Cardiac muscle cell (in vitro differentiated cells and primary cell): ENCODE measurements at regions not wholly inside any gene's neighbourhood (a gene's known extent, or its start where the extent isn't known, plus 50 kb on each side); places are given as distances from the start of the nearest gene placed in this dataset.

Experiments
- DNase-seq, 2 donors: peaks; one replicate each; pipeline versions ENCODE4 v3.0.0 to v3.0.0-alpha.2; 2010 to 2017; ENCODE audit warnings: low read depth in 1 of 2, low spot score in 1 of 2
- H3K27ac ChIP-seq: fragments of 200-600 bp; sonication (generic); 2 replicates; pipeline ENCODE4 v1.5.1; 2016
- H3K27me3 ChIP-seq: fragments of 200-600 bp; sonication (generic); 2 replicates; pipeline ENCODE4 v1.6.0; 2016; ENCODE audit warnings: control low read depth
- H3K36me3 ChIP-seq: fragments of 200-600 bp; sonication (generic); 2 replicates; pipeline ENCODE4 v1.5.1; 2016; ENCODE audit warnings: control low read depth
- H3K4me1 ChIP-seq: fragments of 200-600 bp; sonication (generic); 2 replicates; pipeline ENCODE4 v1.8.1; 2017; ENCODE audit warnings: low read depth, mild to moderate bottlenecking, mixed run types
- H3K4me3 ChIP-seq: fragments of 200-600 bp; sonication (generic); 2 replicates; pipeline ENCODE4 v1.5.1; 2016; ENCODE audit warnings: mild to moderate bottlenecking
- H3K9me3 ChIP-seq: fragments of 200-600 bp; sonication (generic); 2 replicates; pipeline ENCODE4 v1.5.1; 2017; ENCODE audit warnings: low read depth, mild to moderate bottlenecking, control low read depth
- TF ChIP-seq, protein P1 (sequence below): IDR thresholded peaks from 2 replicates; pipeline ENCODE4 v1.5.1; 2012; ENCODE audit warnings: low read depth, mild to moderate bottlenecking, low read length

DNA sequence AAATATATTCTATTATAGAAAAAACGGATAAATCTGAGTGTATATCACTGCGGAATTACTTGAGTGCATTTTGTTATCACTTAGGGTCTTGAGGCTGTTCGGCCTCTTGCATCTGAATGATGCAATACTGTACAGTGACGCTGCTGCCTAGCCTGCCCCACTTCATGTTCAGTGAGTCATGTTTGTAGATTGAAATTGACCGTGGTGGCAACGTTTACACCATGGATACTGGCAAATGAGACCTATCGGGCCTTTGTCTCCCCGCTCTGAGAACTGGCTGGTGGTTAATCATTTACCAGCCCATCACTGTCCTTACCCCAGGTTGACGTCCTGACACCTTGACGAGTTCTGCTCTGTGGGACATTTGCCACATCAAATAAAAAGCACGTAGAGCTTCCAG lies 510.1 kb upstream of the ADAMTS16 start:
- H3K36me3 ChIP-seq = no peaks in the 10 kb centered on the region
- TF ChIP-seq, protein P1, sequence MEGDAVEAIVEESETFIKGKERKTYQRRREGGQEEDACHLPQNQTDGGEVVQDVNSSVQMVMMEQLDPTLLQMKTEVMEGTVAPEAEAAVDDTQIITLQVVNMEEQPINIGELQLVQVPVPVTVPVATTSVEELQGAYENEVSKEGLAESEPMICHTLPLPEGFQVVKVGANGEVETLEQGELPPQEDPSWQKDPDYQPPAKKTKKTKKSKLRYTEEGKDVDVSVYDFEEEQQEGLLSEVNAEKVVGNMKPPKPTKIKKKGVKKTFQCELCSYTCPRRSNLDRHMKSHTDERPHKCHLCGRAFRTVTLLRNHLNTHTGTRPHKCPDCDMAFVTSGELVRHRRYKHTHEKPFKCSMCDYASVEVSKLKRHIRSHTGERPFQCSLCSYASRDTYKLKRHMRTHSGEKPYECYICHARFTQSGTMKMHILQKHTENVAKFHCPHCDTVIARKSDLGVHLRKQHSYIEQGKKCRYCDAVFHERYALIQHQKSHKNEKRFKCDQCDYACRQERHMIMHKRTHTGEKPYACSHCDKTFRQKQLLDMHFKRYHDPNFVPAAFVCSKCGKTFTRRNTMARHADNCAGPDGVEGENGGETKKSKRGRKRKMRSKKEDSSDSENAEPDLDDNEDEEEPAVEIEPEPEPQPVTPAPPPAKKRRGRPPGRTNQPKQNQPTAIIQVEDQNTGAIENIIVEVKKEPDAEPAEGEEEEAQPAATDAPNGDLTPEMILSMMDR = no peak
- no peaks in the 10 kb centered on the region for H3K9me3 ChIP-seq
- DNase-seq = no peak
- no peak overlapping the region for H3K4me3 ChIP-seq
- no peaks in the 10 kb centered on the region for H3K27me3 ChIP-seq
- no peak overlapping the region for H3K27ac ChIP-seq
- no peaks in the 10 kb centered on the region for H3K4me1 ChIP-seq

DNA sequence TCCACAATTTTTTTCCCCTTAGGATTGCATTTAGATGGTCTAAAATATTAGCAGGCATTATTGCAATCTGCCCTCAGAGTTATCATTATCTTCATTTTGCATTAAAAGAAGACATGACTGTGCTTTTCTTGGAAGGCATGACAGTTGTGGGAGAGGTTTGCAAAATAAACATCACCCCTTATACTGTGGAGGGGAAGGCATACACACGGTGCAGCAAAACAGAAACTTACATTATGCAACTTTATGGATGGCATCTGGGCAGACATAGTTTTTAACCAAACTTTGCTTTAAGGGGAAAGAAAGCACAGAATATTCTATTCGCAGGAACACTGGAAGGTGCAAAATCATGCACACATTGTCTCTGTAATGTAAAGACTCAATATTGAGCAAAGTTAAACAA lies 505.8 kb upstream of the ADAMTS16 start:
- no peaks in the 10 kb centered on the region for H3K9me3 ChIP-seq
- no peaks in the 10 kb centered on the region for H3K27me3 ChIP-seq
- H3K27ac ChIP-seq = no peak overlapping the region
- no peaks in the 10 kb centered on the region for H3K36me3 ChIP-seq
- DNase-seq = no peak
- no peaks in the 10 kb centered on the region for H3K4me1 ChIP-seq
- no peak overlapping the region for H3K4me3 ChIP-seq
- TF ChIP-seq, protein P1 = no peak

DNA sequence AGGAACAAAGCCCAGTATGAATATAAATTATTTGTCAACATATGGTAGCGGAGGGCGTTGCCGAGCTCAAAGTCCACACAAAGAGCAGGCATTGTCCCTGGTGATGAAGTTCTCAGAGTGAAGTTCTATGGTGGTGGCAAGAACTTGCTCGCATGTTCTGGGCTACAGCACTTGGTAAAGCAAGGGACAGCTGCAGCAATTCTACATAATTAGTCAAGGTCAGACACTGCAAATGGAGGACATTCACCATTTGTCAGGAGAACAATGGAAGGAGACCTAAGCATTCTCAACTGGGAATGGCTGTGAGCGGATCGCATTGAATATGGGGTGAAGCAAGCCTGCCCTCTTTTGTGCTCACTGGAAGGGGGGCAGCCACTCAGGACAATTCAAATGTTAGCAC lies 503.8 kb upstream of the ADAMTS16 start:
- no peaks in the 10 kb centered on the region for H3K9me3 ChIP-seq
- H3K27me3 ChIP-seq = no peaks in the 10 kb centered on the region
- no peaks in the 10 kb centered on the region for H3K4me1 ChIP-seq
- peak in 1 of 2 donors; percentile 10 for DNase-seq
- no peak overlapping the region for H3K27ac ChIP-seq
- no peaks in the 10 kb centered on the region for H3K36me3 ChIP-seq
- TF ChIP-seq, protein P1 = no peak
- H3K4me3 ChIP-seq = no peak overlapping the region

DNA sequence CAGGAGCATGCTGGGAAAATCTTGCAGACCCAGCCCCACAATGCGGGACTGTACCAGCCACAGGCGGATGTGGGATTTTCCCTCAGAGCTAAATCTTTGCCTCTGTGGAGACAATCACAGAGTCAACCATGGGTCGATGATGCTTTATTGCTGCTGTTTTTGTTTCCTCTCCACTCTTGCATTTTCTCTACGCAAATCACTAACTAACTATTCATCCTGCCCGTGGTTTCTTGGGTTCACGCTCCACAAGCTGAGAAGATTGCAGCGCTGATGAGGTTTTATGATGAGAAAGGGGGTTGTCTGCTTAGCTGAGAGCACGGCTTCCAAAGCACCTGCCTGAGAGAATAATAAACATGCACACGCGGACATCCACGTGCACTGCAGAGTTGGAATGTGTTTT lies 500.2 kb upstream of the ADAMTS16 start:
- TF ChIP-seq, protein P1 = no peak
- Histone ChIP-seq H3K4me1 (no peaks in the 10 kb centered on the region), H3K27ac (no peak overlapping the region), H3K9me3 (no peaks in the 10 kb centered on the region), H3K36me3 (no peaks in the 10 kb centered on the region), H3K4me3 (no peak overlapping the region), H3K27me3 (no peaks in the 10 kb centered on the region)
- DNase-seq = no peak

DNA sequence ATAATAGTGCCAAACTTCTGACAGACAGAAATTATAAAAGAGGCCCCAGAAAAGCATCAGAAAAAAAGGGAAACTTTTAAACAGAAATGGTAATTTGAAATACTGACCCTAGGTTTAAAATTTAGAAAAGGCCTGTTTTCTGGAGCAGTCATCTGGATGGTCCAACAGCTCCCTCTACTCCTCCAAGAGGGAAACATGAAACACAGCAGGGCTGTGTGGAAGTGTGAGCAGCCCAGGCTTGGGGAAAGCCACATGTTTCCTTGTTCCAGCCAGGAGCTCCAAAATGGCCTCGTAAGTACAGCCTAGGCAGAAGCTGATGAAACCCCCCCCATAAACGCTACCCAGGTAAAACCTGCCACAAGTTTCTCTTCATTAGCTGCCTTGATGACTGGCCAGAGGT lies 499.3 kb upstream of the ADAMTS16 start:
- Histone ChIP-seq H3K4me1 (no peaks in the 10 kb centered on the region), H3K36me3 (no peaks in the 10 kb centered on the region), H3K4me3 (no peak overlapping the region), H3K27me3 (no peaks in the 10 kb centered on the region), H3K9me3 (no peaks in the 10 kb centered on the region), H3K27ac (no peak overlapping the region)
- peak in 1 of 2 donors; percentile 54 for DNase-seq
- TF ChIP-seq, protein P1 = no peak

DNA sequence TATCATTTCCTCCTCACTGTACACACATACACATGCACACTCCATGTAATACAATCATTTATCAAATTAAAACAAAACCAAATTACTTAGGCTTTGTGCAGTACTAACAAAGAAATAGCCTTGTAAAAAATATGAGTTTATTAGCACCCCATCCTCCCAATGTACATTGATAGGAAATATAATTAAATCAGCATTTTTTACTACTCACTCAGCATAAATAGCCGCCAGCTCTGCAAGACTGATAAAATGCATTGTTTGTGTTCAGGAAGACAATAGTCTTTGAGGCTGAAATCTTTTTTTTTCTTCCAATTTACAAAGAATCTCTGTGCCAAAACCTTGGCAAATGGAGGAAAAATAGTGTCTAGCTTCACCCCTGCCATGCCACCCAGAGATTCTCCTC lies 497.6 kb upstream of the ADAMTS16 start:
- no peaks in the 10 kb centered on the region for H3K36me3 ChIP-seq
- H3K4me3 ChIP-seq = no peak overlapping the region
- H3K27ac ChIP-seq = no peak overlapping the region
- H3K27me3 ChIP-seq = no peaks in the 10 kb centered on the region
- no peaks in the 10 kb centered on the region for H3K4me1 ChIP-seq
- H3K9me3 ChIP-seq = no peaks in the 10 kb centered on the region
- TF ChIP-seq, protein P1 = no peak
- DNase-seq = no peak
